Central memory CD8-positive, alpha-beta T cell (primary cell): ENCODE measurements at regions not wholly inside any gene's neighbourhood (a gene's known extent, or its start where the extent isn't known, plus 50 kb on each side); places are given as distances from the start of the nearest gene placed in this dataset.

Experiments used
- ATAC-seq: fragments of 150-1000 bp; cut with Tn5 transposase; replicated peaks from 2 replicates; pipeline ENCODE4 v1.10.0; 2022; ENCODE audit warnings: mild to moderate bottlenecking, moderate FRiP score, moderate number of reproducible peaks; ENCODE audit not compliant: poor library complexity, severe bottlenecking; ENCODE audit errors: extremely low read depth
- DNase-seq, 2 donors: peaks; one replicate each; pipeline ENCODE4 v3.0.0; 2021; ENCODE audit warnings: low spot score in 2 of 2
- H3K27ac Mint-ChIP-seq: one replicate; pipeline ENCODE4 v1.8.0; 2022; ENCODE audit warnings: low read depth, mild to moderate bottlenecking, moderate library complexity, mixed read lengths
- H3K27me3 Mint-ChIP-seq: one replicate; pipeline ENCODE4 v1.8.0; 2022; ENCODE audit warnings: mixed read lengths
- H3K36me3 Mint-ChIP-seq: one replicate; pipeline ENCODE4 v1.8.0; 2022; ENCODE audit warnings: mild to moderate bottlenecking, moderate library complexity, mixed read lengths; ENCODE audit not compliant: insufficient read depth
- H3K4me1 Mint-ChIP-seq: one replicate; pipeline ENCODE4 v1.8.0; 2022; ENCODE audit warnings: mixed read lengths
- H3K4me3 Mint-ChIP-seq: one replicate; pipeline ENCODE4 v1.8.0; 2022; ENCODE audit warnings: mild to moderate bottlenecking, moderate library complexity, mixed read lengths
- H3K9me3 Mint-ChIP-seq: one replicate; pipeline ENCODE4 v1.8.0; 2022; ENCODE audit warnings: mixed read lengths

DNA sequence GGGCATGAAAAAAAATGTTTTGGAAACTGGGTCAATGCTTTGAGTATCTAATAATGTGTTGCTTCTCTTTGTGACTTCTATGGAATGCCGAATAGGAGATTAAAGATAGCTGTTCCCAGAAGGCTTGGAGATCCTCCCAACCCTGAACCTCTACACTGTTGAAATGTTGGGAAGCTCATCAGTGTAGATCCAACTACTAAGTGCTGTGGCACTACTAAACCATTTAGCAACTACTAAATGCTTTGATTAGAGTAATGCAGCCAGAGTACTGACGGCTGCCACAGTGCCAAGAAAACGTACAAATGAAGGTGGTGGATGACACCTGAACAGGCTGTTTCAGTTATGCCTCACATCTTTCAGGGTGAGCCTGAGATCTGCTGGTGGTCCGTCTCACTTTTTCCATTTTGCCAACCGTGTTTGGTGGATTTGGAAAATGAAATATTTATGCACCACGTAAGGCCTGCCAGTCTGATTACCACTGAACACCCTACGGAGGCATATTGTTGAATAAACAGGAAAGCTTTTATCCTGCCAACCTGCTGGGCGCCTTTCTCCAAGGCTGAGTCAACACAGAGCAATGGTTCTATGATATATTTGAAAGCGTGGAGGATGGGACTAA is 938.0 kb upstream of the FLRT2 start:
- ATAC-seq (no peak), DNase-seq (no peak)
- Mint-ChIP-seq H3K36me3 (no peaks in the 10 kb centered on the region), H3K9me3 (peaks cover 6% of the 10 kb centered on the region), H3K27me3 (no peaks in the 10 kb centered on the region), H3K4me3 (no peak overlapping the region), H3K4me1 (no peaks in the 10 kb centered on the region), H3K27ac (no peak overlapping the region)

DNA sequence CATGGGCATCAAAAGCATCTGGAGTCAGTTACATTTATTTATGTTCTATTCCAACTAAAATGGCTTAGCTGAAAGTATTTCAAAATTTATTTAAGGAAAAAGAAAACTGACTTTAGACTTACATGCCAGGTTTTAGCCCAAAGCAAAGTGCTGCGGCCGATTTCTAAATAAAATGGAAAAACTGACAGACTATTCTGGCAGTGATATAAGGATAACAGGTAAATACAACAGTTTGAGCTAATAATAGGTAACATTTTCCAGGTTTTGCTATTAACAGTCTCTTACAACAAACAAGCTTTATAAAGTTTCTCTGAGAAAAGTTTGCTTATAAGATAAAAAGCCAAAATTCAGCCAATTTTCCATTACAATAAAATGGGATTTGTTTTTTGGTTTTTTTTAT is 937.2 kb upstream of the FLRT2 start:
- Mint-ChIP-seq H3K27me3 (no peaks in the 10 kb centered on the region), H3K27ac (no peak overlapping the region), H3K4me3 (no peak overlapping the region), H3K4me1 (no peaks in the 10 kb centered on the region), H3K9me3 (peaks cover 6% of the 10 kb centered on the region), H3K36me3 (no peaks in the 10 kb centered on the region)
- ATAC-seq (no peak), DNase-seq (no peak)

DNA sequence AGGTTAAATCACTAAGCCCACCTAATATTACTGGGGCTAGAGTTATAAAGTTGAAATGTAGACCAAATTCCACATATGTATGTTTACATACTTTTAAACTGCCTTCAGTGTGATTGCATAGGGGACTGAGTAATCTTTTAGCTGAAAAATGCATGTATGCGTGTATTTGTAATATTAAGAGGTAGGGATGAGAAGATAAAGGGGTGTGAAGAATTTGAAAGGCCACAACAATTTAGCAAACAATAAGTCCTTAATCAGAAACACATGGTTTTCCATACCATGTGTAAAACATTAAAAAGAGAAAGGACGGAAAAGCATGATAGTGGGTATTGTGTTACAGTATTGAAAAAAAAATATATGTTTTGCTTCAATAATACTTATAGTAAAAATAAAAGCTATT is 919.9 kb upstream of the FLRT2 start:
- Mint-ChIP-seq H3K9me3 (peaks cover 6% of the 10 kb centered on the region), H3K4me1 (no peaks in the 10 kb centered on the region), H3K36me3 (no peaks in the 10 kb centered on the region), H3K4me3 (no peak overlapping the region), H3K27me3 (no peaks in the 10 kb centered on the region), H3K27ac (no peak overlapping the region)
- no peak for DNase-seq
- no peak for ATAC-seq

DNA sequence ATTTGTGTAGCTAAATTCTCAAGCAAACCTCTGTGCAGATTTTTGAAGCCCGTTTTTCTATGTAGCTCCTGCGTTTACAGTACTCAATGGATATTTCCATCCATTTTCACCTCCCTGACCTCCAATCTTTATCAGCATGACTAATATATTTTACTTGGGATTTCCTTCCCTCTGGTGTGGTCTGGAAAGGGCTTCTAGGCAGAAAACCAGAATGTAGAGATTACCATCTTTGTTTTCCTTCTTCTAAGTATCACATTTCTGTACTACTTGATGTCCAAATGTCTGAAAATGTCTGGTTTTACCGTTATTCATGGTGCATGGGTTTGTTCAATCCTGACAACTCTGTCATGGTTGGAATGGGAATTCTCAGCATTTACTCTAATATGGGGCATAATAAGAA is 907.6 kb upstream of the FLRT2 start:
- Mint-ChIP-seq H3K4me1 (no peaks in the 10 kb centered on the region), H3K4me3 (no peak overlapping the region), H3K27me3 (no peaks in the 10 kb centered on the region), H3K9me3 (no peaks in the 10 kb centered on the region), H3K36me3 (no peaks in the 10 kb centered on the region), H3K27ac (no peak overlapping the region)
- DNase-seq (no peak), ATAC-seq (no peak)

DNA sequence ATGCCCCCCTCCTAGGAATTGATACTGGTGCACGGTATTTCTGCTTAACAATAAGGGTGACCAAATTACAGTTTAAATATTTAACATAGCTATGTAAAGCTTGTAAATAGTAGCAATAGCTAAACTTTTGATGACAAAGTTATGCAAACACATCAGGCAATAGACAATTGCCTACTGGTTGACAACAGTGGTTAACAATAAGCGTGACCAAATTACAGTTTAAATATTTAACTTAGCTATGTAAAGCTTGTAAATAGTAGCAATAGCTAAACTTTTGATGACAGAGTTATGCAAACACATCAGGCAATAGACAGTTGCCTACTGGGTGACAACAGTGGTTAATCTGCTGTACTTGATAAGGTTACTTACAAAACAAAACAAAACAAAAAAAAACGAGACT is 886.5 kb upstream of the FLRT2 start:
- H3K36me3 Mint-ChIP-seq = no peaks in the 10 kb centered on the region
- no peak for ATAC-seq

DNA sequence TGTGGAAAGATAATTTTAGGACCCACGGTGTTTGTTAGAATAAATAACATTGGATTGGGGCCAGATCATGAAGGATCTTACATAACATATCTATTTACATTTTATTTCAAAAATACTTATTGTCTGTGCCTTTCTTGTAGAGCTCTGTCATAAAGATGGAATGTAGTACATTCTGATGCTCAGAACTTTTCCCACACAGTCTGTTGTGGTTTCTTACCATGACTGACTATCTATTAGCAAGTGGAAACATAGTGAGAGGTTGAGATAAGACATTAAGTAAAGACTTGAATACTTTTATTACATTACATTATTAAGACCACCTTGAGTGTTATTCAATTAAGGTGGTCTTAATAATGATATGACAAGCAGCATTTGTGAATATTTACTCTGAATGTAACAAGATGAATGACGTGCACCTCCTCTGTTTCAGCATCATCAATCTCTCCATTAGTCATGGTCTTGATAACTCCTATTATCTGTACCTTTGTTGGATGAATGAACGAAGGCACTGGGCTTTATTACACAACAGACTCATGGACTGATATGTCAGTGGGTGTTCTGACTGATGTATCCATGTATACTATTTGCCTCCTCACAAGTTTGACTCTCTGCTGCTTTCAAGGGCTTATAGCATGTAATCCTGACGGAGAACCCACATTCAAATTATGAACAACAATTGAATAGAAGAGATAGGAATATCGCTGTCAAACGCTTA is 883.0 kb upstream of the FLRT2 start:
- DNase-seq (no peak), ATAC-seq (no peak)
- H3K4me1 Mint-ChIP-seq = no peaks in the 10 kb centered on the region
- no peaks in the 10 kb centered on the region for H3K27me3 Mint-ChIP-seq
- no peak overlapping the region for H3K4me3 Mint-ChIP-seq
- peaks cover 2% of the 10 kb centered on the region for H3K36me3 Mint-ChIP-seq
- H3K27ac Mint-ChIP-seq = no peak overlapping the region
- H3K9me3 Mint-ChIP-seq = peaks cover 25% of the 10 kb centered on the region

More for the DNA sequence above, 886.5 kb upstream of the FLRT2 start:
- Mint-ChIP-seq H3K27me3 (no peaks in the 10 kb centered on the region), H3K4me1 (no peaks in the 10 kb centered on the region), H3K9me3 (peaks cover 24% of the 10 kb centered on the region), H3K4me3 (no peak overlapping the region), H3K27ac (no peak overlapping the region)
- DNase-seq = no peak

DNA sequence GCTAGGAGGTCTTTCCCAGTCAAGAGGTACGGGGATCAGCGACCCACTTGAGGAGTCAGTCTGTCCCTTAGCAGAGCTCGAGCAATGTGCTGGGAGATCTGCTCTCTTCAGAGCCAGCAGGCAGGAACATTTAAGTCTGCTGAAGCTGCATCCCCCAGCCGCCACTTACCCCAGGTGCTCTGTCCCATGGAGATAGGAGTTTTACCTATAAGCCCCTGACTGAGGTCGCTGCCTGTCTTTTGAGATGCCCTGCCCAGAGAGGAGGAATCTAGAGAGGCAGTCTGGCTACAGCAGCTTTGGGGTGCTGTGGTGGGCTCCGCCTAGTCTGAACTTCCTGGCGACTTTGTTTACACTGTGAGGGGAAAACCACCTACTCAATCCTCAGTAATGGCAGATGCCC is 874.9 kb upstream of the FLRT2 start:
- Mint-ChIP-seq H3K27me3 (no peaks in the 10 kb centered on the region), H3K4me3 (no peak overlapping the region), H3K4me1 (no peaks in the 10 kb centered on the region), H3K27ac (no peak overlapping the region), H3K9me3 (peaks cover 39% of the 10 kb centered on the region), H3K36me3 (no peaks in the 10 kb centered on the region)
- no peak for ATAC-seq
- DNase-seq = no peak

DNA sequence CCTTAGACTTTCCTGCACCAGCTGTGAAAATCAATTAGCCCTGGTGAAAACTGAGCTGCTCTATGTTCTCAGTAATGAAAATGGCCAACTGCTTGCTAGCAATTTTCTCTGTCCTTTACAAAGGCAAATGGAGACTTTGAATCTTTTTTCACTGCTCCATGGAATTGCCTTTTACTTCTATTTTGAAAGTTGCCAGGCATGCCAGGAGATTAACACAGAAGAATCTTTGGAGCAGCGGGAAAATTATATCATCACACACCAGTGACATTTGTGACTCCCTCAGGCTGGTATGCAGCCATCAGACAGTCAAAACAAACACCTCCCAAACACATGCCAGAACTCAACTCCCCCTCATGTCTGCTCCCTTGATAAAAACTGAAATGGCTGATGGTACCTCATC is 872.0 kb upstream of the FLRT2 start:
- ATAC-seq = no peak
- Mint-ChIP-seq H3K4me3 (no peak overlapping the region), H3K27me3 (no peaks in the 10 kb centered on the region), H3K4me1 (no peaks in the 10 kb centered on the region), H3K36me3 (no peaks in the 10 kb centered on the region), H3K27ac (no peak overlapping the region), H3K9me3 (peaks cover 20% of the 10 kb centered on the region)
- DNase-seq = no peak

DNA sequence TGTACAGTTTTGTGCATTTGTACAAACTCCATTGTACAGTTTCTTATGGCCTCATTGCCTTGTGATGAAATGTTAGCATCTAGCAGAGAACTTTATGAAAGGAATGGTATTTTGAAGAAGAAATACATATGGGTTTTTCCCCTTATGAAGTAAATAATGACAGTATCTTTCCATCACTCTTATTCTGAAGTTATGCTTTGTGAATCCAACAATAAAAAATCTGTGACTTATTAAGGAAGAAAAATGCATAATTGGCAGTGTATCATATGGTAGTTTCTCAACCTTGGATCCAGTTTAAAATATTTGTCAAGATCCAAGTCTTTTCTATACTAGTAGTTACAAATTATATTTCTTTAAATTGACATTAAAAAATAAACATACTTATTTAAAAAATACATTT is 859.1 kb upstream of the FLRT2 start:
- H3K27me3 Mint-ChIP-seq = no peaks in the 10 kb centered on the region
- H3K9me3 Mint-ChIP-seq = peaks cover 6% of the 10 kb centered on the region
- no peak for ATAC-seq
- no peak for DNase-seq
- no peaks in the 10 kb centered on the region for H3K36me3 Mint-ChIP-seq
- no peak overlapping the region for H3K27ac Mint-ChIP-seq
- no peak overlapping the region for H3K4me3 Mint-ChIP-seq
- H3K4me1 Mint-ChIP-seq = no peaks in the 10 kb centered on the region

DNA sequence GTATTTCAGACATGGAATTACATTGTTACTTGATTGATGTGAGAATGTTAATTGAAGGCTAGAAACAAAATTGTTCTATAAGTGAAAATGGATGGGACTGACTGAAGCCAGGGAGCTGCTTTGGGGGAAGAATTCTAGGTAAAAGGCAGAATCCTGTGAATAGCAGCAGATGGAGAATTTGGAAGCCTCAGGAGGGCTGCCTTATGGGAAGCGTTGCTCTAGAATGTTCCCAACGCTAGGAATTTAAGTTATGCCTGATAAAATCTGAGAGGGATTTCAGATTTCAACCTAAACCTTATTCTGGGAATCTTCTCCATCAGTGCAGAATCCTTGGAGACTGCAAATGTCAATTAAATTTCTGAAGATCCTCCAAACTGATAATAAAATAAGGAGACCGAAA is 858.2 kb upstream of the FLRT2 start:
- Mint-ChIP-seq H3K4me3 (no peak overlapping the region), H3K27ac (no peak overlapping the region), H3K36me3 (no peaks in the 10 kb centered on the region), H3K27me3 (no peaks in the 10 kb centered on the region), H3K4me1 (no peaks in the 10 kb centered on the region), H3K9me3 (peaks cover 5% of the 10 kb centered on the region)
- no peak for DNase-seq
- ATAC-seq = no peak

DNA sequence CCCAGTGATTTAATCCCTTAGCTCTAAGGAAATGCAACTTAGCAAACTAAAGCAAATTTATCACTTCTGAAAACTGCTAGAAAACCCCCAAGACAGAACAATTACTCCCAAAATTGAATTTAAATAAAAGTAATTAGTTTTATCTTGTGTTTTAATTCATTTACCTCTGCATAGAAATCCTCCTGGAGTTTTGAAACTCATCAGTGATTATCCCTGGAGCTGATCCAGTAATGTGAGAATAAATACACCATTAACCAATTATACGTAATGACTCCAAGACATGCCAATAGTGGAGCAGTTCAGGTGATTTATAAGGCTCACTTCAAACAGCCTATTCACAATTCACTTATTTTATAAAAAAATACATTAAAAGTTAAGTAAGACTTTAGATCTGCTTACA is 855.3 kb upstream of the FLRT2 start:
- no peaks in the 10 kb centered on the region for H3K27me3 Mint-ChIP-seq
- DNase-seq = no peak
- H3K4me1 Mint-ChIP-seq = no peaks in the 10 kb centered on the region
- no peak overlapping the region for H3K27ac Mint-ChIP-seq
- no peak overlapping the region for H3K4me3 Mint-ChIP-seq
- ATAC-seq = no peak
- H3K36me3 Mint-ChIP-seq = no peaks in the 10 kb centered on the region
- peaks cover 5% of the 10 kb centered on the region for H3K9me3 Mint-ChIP-seq

DNA sequence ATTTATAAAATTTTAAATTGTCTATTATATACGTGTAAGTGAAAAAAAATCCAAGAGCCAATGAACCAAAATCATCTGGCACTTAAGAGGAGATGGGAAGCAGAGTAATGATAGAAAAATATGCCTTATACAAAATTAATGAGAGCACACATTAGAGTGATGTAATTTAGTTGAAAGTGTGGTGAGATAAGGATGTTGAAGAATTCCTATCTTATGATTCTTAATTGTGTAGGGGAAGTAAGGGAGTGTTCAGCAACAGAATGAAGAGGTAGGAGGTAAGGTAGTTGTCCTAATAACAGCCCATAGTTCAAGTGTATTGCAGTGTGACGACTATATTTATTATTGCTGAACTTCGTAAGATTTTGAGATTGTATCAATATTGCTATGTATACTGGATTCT is 843.4 kb upstream of the FLRT2 start:
- Mint-ChIP-seq H3K27me3 (no peaks in the 10 kb centered on the region), H3K9me3 (peaks cover 17% of the 10 kb centered on the region), H3K4me1 (no peaks in the 10 kb centered on the region), H3K4me3 (no peak overlapping the region), H3K27ac (no peak overlapping the region), H3K36me3 (no peaks in the 10 kb centered on the region)
- ATAC-seq (no peak), DNase-seq (no peak)

DNA sequence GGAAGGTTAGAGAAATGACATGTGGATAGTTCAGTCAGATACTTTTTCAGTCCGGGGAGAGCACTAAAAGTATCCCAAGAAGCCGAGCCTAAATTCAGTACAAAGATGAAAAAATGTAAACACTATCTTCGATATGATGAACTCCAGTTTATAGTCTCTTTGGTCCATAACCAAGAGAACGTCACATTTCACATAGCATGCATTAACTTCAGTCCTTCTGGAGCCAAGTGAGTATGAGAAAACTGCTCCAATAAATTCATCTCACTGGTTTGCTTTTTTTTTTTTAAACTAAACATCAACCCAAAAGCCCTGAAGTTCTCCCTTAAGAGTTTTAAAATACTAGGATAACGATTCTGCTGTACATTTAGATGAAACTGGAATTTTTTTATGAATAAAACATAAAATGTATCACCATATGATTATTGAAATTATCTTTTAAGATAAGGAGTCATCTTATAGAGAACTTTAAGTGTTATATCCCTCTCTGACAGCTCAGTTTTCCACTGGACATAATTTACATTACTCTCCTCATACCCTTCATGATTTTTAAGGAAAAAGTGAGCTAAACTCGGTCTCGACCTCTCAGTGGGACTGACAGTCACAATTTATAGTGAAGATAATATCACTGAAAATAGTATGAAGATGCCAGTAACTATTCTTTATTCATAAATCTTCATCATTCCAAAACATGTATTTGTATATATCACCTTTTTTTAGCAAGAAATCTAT is 841.5 kb upstream of the FLRT2 start:
- no peak for DNase-seq
- Mint-ChIP-seq H3K27ac (no peak overlapping the region), H3K36me3 (no peaks in the 10 kb centered on the region), H3K4me3 (no peak overlapping the region), H3K9me3 (peaks cover 12% of the 10 kb centered on the region), H3K27me3 (no peaks in the 10 kb centered on the region), H3K4me1 (no peaks in the 10 kb centered on the region)
- no peak for ATAC-seq
